Fibroblast of lung (primary cell): ENCODE measurements at regions not wholly inside any gene's neighbourhood (a gene's known extent, or its start where the extent isn't known, plus 50 kb on each side); places are given as distances from the start of the nearest gene placed in this dataset.
A peak's percentile ranks its signal among the peaks of the same experiment; 100 is the strongest.

Experiments
- DNase-seq, 2 donors: peaks; one replicate each; pipeline versions ENCODE4 v3.0.0 to v3.0.0-alpha.2; 2010; ENCODE audit warnings: low read depth in 2 of 2
- H2AFZ ChIP-seq: 2 replicates; pipeline ENCODE4 v1.5.1; 2012; ENCODE audit warnings: low read length, control low read depth, inconsistent platforms
- H3K27ac ChIP-seq: 2 replicates; pipeline ENCODE4 v1.5.1; 2011; ENCODE audit warnings: low read length, control low read depth; ENCODE audit not compliant: insufficient read depth
- H3K27me3 ChIP-seq: 2 replicates; pipeline ENCODE4 v1.5.1; 2011; ENCODE audit warnings: mild to moderate bottlenecking, low read length; ENCODE audit not compliant: control insufficient read depth, insufficient read depth
- H3K36me3 ChIP-seq: 2 replicates; pipeline ENCODE4 v1.5.1; 2011; ENCODE audit warnings: low read length; ENCODE audit not compliant: control insufficient read depth, insufficient read depth
- H3K4me1 ChIP-seq: 2 replicates; pipeline ENCODE4 v1.5.1; 2011; ENCODE audit warnings: low read length; ENCODE audit not compliant: control insufficient read depth, insufficient read depth; ENCODE audit errors: extremely low read depth
- H3K4me2 ChIP-seq: 2 replicates; pipeline ENCODE4 v1.5.1; 2011; ENCODE audit warnings: low read length, control low read depth; ENCODE audit not compliant: insufficient read depth; ENCODE audit errors: extremely low read depth
- H3K4me3 ChIP-seq, 4 experiments: fragments of 200-600 bp in 1 of 4; sonication (generic) in 1 of 4; replicated peaks in 1 of 4; 2 replicates each; pipeline ENCODE4 v1.5.1; 2011 to 2016; ENCODE audit warnings: low read length in 4 of 4, low read depth in 3 of 4, mild to moderate bottlenecking in 3 of 4, control low read depth in 2 of 4, inconsistent platforms in 1 of 4, mixed read lengths in 1 of 4; ENCODE audit not compliant: insufficient read depth in 1 of 4; ENCODE audit errors: control extremely low read depth in 1 of 4
- H3K79me2 ChIP-seq: 2 replicates; pipeline ENCODE4 v1.5.1; 2012; ENCODE audit warnings: mild to moderate bottlenecking, low read length, inconsistent platforms; ENCODE audit not compliant: control insufficient read depth, insufficient read depth
- H3K9ac ChIP-seq: 2 replicates; pipeline ENCODE4 v1.5.1; 2011; ENCODE audit warnings: mild to moderate bottlenecking, low read length, control low read depth; ENCODE audit not compliant: insufficient read depth
- H3K9me3 ChIP-seq: 2 replicates; pipeline ENCODE4 v1.5.1; 2012; ENCODE audit warnings: low read depth, low read length; ENCODE audit not compliant: control insufficient read depth, insufficient read depth
- H4K20me1 ChIP-seq: 2 replicates; pipeline ENCODE4 v1.5.1; 2011; ENCODE audit warnings: low read length; ENCODE audit not compliant: control insufficient read depth, insufficient read depth; ENCODE audit errors: extremely low read depth
- CTCF ChIP-seq, 2 donors: IDR thresholded peaks in 1 of 2; conservative IDR thresholded peaks in 1 of 2; 1 replicate in 1 of 2; 2 replicates in 1 of 2; pipeline ENCODE4 v1.5.1; 2011 to 2012; ENCODE audit warnings: low read length in 2 of 2, control low read depth in 1 of 2, inconsistent platforms in 1 of 2, low read depth in 1 of 2, mild to moderate bottlenecking in 1 of 2
- EZH2 ChIP-seq: IDR thresholded peaks from 2 replicates; pipeline ENCODE4 v1.5.1; 2012; ENCODE audit warnings: low read length, control low read depth, mild to moderate bottlenecking; ENCODE audit errors: missing control alignments

- H3K79me2 ChIP-seq: no peaks in the 10 kb centered on the region
- H4K20me1 ChIP-seq: no peaks in the 10 kb centered on the region
- TF ChIP-seq CTCF (conservative IDR thresholded peaks at IDR 0.05 in 1 of 2, IDR thresholded peaks at IDR 0.05 in 1 of 2; ENCODE audit: low read depth in 1 of 2, low read length in 2 of 2): no peak
- no peak for TF ChIP-seq EZH2
- H2AFZ ChIP-seq: no peak overlapping the region
- H3K27me3 ChIP-seq: no peaks in the 10 kb centered on the region
- no peaks in the 10 kb centered on the region for H3K4me1 ChIP-seq
- H3K4me3 ChIP-seq: no peak overlapping the region
- no peaks in the 10 kb centered on the region for H3K36me3 ChIP-seq
- H3K27ac ChIP-seq: no peak overlapping the region
- DNase-seq: peak in 1 of 2 donors; percentile 64
- no peak overlapping the region for H3K9ac ChIP-seq
- H3K4me2 ChIP-seq: no peak overlapping the region
- H3K9me3 ChIP-seq: no peaks in the 10 kb centered on the region
Observed at GRCh38 chr21:16426936-16427335, 697.2 kb downstream of the USP25 start.

- no peak overlapping the region for H2AFZ ChIP-seq
- no peaks in the 10 kb centered on the region for H3K27me3 ChIP-seq
- no peak for DNase-seq
- no peaks in the 10 kb centered on the region for H3K4me1 ChIP-seq
- H3K36me3 ChIP-seq: no peaks in the 10 kb centered on the region
- H3K4me3 ChIP-seq: no peak overlapping the region
- no peaks in the 10 kb centered on the region for H4K20me1 ChIP-seq
- no peak overlapping the region for H3K9ac ChIP-seq
- H3K27ac ChIP-seq: no peak overlapping the region
- H3K9me3 ChIP-seq: no peaks in the 10 kb centered on the region
- TF ChIP-seq EZH2: no peak
- no peak for TF ChIP-seq CTCF (conservative IDR thresholded peaks at IDR 0.05 in 1 of 2, IDR thresholded peaks at IDR 0.05 in 1 of 2; ENCODE audit: low read depth in 1 of 2, low read length in 2 of 2)
- H3K79me2 ChIP-seq: no peaks in the 10 kb centered on the region
- H3K4me2 ChIP-seq: no peak overlapping the region
Observed at GRCh38 chr21:16427587-16428087, 697.9 kb downstream of the USP25 start.

- no peak overlapping the region for H3K9ac ChIP-seq
- no peak for DNase-seq
- no peaks in the 10 kb centered on the region for H3K27me3 ChIP-seq
- no peak for TF ChIP-seq CTCF (conservative IDR thresholded peaks at IDR 0.05 in 1 of 2, IDR thresholded peaks at IDR 0.05 in 1 of 2; ENCODE audit: low read depth in 1 of 2, low read length in 2 of 2)
- no peak for TF ChIP-seq EZH2
- no peaks in the 10 kb centered on the region for H3K79me2 ChIP-seq
- H2AFZ ChIP-seq: no peak overlapping the region
- no peaks in the 10 kb centered on the region for H4K20me1 ChIP-seq
- H3K4me1 ChIP-seq: no peaks in the 10 kb centered on the region
- H3K4me3 ChIP-seq: no peak overlapping the region
- H3K4me2 ChIP-seq: no peak overlapping the region
- H3K36me3 ChIP-seq: no peaks in the 10 kb centered on the region
- H3K9me3 ChIP-seq: no peaks in the 10 kb centered on the region
- H3K27ac ChIP-seq: no peak overlapping the region
Observed at GRCh38 chr21:16437586-16437985, 707.8 kb downstream of the USP25 start.
